ENCODE measurements at regions not wholly inside any gene's neighbourhood (a gene's known extent, or its start where the extent isn't known, plus 50 kb on each side); places are given as distances from the start of the nearest gene placed in this dataset.

DNA sequence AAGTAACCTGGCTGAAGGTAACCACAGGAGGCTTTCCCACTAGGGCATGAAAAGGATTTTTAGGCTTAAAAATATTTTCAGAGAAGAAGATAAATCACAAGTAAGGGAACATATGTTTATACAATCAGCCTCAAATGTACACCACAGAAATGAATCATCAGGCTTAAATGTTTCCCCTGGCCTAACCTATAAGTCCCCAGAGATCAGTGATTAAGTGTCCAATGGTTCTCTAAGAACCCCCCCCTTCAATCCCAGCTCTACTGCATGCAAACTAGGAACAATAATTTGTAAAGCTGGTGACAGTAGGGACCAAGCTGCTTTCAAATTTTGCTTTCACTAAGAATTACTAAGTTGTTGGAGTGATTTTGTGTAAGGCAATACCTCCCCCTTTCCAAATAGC lies 431.6 kb upstream of the LMCD1 start:
- TF ChIP-seq ASH2L (IDR thresholded peaks at IDR 0.05; ENCODE audit: borderline replicate concordance, low read depth) (no peak), POLR2AphosphoS5 (IDR thresholded peaks at IDR 0.05; ENCODE audit: low read length) (no peak), RFX5 (IDR thresholded peaks at IDR 0.05; ENCODE audit: low read depth, low read length) (no peak)
